HG03457 (cell line): ENCODE measurements at regions not wholly inside any gene's neighbourhood (a gene's known extent, or its start where the extent isn't known, plus 50 kb on each side); places are given as distances from the start of the nearest gene placed in this dataset.

Experiments
- ATAC-seq: cut with Tn5 transposase; IDR thresholded peaks from one replicate; pipeline ENCODE4 v1.9.1; 2021; ENCODE audit warnings: moderate number of reproducible peaks; ENCODE audit not compliant: unreplicated experiment

DNA sequence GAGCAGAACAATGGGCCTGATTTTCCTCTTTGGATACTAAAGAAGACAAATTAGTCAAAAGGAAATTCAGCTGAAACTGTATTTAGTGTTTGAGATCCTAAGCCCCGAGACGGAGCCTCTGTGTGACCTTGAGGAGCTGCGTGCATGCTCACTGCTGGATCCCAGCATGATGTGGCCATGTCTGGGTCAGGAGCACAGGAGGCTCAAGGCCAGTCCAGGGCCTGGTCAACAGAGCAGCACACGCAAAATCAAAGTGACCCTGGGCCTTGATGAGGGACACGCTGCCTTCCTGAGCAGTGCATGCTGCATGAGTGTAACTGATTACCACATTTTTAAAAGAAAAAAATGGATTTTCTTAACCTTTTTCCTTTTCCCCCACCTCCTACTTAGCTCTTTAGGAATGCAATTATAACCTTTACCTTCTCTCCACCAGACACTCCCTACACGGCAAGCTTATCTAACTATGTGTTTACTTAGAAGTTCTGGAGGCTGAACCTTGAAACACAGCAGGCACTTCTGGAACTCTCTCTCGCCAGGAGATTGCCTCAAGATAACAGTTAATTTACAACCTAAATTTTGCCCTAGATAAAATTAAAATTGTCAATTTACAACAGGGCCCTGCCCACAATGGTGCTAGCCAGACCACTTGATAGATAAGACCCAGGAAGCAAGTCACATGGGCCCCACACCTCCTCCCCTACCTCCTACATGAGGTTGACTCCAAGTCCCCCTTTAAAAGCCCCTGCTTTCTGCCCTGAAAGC lies 144.6 kb downstream of the LRIG2 start:
- ATAC-seq: no peak

DNA sequence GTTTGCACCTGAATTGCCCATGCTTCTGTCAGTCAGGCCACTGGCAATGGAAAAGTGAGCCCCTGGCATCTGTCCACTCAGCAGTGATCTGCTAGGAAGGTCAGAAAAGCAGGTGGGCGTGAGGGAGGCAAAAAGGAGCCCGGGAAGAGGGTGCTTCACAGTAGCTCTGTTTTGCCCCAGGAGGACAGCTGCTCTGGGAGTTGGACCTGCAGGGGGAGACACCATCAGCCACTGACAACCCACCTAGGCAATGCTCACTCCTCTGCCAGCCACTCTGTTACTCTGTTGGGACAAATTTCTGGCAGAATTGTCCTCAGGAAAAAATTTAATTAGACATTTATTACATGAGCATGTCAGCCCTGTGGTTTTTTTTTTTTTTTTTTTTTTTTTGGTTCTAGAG lies 146.4 kb downstream of the LRIG2 start:
- no peak for ATAC-seq

- ATAC-seq: no peak
These were observed 146.8 kb downstream of the LRIG2 start for GRCh38 chr1:113219828-113220227.

GRCh38 chr1:113223040-113223439 lies 150.0 kb downstream of the LRIG2 start:
- no peak for ATAC-seq

DNA sequence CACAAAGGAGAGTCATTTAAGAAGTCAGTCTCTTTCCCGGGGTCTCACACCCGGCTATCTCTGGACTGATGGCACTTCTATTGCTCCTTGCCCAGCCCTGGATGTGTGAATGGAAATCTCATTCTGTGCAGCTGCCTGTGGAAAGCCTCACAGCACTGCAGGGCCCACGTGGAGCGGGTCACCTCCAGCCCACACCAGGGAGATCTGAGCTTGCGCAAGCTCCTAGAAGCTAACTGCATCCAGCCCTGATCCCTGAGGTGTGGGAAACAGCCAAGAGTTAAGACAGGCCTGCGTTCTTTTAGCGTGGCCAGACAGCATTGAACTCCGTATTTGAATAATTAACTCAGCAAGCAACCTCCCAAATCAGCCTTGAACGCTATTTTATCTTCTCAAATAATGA lies 150.5 kb downstream of the LRIG2 start:
- no peak for ATAC-seq

- no peak for ATAC-seq
These were observed 153.2 kb downstream of the LRIG2 start for GRCh38 chr1:113226148-113226547.

DNA sequence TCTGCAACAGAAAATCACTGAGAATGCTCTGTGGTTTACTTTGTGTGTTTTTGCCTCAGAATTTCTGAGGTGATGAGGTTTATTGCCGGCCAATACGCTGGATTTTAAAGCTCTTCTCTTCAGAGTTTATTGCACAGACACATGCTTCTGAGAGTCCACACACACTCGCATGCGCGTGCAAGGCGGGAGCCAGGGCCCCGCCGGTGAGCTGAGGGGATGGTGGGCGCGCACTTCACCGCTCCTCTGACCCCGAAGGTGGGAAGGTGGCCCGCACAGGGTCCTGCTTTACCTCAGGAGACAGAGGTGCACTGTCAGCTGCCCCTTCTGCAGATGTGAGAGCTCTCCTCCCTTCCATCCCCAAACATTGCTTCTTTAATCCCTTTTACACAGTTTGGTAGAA lies 158.4 kb upstream of the MAGI3 start:
- ATAC-seq: no peak

DNA sequence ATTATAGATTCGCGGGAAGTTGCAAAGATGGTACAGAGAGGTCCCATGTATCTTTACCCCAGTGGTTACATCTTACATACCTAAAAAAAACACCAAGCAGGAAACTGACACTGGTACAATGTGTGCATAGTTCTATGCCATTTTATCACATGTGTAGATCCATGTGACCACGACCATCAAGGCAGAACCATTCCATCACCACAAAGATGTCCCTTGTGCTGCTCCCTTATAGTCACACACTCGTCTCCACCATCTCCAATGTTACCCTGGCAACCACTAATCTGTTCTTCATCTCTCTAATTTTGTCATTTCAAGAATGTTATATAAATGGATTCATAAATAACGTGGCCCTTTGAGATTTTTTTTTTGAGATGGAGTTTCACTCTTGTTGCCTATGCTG lies 156.9 kb upstream of the MAGI3 start:
- no peak for ATAC-seq

GRCh38 chr1:113241237-113241636 lies 149.1 kb upstream of the MAGI3 start:
- no peak for ATAC-seq

DNA sequence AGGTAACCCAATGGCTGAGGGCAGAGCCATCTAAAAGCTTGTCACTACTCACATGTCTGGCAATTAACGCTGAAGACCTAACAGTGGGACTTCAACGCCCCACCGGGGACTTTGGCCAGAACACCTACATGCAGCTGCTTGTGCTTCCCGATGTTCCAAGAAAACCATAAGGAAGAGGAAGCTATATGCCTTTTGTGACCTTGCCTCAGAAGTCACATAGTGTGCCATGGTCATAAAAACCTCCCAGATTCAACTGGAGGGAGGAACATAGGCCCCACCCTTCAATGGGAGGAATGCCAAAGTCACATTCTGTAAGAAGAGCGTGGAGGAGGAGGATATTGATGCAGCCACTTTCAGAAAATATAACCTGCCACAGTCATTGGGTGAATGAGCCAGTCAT lies 147.8 kb upstream of the MAGI3 start:
- ATAC-seq: no peak

DNA sequence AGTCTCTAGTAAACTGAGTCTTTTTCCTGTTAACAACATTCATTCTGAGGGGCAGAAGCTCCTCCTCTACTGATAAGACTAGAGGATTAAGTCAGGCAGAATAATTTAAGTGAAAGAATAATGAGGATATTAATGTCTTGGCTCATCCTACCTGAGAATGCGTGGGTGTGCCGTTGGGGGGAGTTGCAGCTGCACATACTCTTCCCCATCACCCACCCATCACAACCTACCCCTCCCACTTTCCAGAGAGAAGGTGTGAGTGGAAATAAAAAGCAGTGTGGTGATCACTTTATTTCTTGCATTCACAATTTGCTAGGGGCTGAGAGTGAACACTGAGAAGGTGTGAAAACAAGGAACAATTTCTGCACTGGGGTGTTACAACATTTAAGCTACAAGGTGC lies 146.8 kb upstream of the MAGI3 start:
- ATAC-seq: no peak

DNA sequence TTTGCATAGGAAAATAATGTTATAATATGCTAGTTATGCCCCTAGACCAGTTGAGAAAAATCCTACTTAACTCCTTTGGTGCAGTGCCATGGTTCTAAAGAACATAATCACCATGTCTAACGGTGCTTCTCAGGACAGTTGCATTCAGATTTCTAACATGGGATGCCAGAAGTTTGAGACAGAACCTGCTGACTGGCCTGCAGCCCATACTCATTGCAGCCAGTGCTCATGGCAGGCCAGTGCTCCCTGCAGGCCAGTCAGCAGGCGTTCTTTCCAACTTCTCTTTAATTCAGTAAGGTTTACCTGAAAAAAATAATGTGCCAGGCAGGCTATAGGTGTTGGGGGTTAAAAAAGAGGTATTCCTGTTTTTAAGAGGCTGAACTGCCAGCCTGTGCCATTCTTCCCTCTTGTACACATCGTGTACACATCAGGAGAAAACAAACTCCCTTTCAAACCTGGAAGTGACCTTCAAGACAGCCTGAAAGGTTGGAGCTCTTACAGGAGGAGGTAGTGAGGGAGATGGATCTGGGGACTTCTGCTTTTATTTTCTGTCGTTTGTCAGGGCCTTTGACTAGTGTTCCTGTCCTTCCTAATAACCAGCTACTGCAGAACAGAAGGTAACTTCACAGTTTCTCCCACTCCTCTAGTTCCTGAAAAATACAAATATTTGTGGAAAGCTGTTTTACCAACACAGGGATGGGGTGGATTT lies 146.0 kb upstream of the MAGI3 start:
- ATAC-seq: no peak

DNA sequence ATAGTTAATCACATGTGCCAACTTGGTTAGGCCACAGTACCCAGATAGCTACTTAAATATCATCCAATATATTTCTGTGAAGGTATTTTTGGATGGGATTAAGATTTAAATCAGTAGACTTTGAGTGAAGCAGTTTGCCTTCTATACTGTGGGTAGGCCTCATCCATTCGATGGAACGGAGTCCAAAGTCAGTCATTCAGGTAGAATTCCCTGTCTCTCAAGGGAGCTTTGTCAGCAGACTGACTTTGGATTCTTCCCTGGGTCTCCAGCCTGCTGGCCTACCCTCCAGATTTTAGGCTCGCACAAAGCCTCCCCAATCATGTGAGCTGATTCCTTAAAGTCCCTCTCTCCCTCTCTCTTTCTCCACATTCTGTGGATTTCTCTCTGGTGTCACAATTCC lies 145.1 kb upstream of the MAGI3 start:
- no peak for ATAC-seq

GRCh38 chr1:113246929-113247328 lies 143.4 kb upstream of the MAGI3 start:
- no peak for ATAC-seq

GRCh38 chr1:113247355-113247754 lies 143.0 kb upstream of the MAGI3 start:
- no peak for ATAC-seq

DNA sequence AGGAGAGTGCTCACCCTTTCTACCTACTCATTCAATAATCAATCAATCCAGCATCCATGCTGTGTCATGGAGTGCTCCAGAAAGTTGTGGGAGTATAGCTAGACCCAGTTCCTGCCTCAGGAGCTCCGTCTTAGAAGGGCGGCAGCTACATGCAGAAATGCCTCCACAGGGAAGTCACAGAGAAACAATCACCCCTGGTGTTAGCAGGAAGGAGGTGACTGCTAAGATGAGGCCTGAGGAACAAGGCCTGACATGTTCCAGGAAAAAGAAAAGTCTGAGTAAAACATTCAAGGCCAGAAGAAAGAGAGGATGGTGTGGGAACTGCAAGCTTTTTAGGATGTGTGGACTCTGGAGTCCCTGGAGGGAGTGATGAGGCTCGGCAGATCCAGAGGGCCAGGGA lies 142.5 kb upstream of the MAGI3 start:
- ATAC-seq: no peak

DNA sequence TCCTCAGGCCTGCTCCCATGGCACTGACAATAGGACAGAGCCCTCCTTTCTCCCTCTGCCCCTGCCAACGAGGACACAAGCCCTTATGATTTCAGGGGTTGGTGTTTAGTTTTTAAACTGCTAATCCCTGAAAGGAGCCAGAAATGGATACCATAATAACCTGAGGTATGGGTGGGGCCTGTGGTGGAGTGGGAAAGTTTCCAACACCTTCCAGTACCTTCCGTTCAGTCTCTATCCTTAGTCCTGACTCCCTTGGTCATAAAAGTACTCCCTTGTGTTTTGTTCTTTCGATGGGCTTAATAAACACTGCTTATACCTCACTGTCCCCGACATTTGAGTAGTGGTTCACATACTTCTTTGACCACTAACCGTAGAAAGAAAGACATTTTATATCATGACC lies 141.8 kb upstream of the MAGI3 start:
- no peak for ATAC-seq

DNA sequence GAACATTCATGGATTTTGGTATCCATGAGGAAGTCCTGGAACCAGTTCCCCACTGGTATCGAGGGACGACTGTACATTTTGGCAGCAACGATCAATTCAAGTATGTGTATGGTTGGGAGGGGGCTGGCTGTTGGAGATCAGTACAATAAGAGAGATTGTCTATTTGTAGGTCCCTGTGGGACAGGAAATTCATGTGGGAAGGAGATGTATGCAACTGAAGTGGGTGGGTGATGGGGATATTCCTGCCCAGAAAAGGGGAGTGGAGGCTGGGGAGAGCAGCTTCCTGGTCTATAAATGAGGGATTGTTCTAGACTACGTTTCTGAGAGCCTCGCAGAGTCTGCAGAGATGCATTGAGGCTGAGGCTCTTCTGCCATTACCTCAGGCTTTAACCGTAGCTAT lies 140.2 kb upstream of the MAGI3 start:
- ATAC-seq: no peak

DNA sequence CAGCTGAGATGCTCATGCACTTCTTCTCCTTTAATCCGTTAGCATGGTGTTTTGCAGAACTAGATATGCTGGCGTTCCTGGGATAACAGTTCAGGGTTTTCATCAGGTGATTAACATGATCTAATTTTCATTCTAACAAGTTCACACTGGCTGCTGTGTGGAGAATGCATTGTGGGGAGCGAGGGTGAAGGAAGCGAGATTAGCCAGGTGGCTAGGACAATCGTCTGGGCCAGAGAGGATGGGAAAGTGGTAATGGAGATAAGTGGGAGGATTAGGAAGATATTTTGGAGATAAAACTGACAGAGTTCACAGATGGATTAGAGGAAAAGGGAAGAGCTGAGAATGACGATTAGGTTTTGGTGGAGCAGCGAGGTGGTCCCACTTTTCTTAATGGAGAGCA lies 138.1 kb upstream of the MAGI3 start:
- ATAC-seq: no peak

DNA sequence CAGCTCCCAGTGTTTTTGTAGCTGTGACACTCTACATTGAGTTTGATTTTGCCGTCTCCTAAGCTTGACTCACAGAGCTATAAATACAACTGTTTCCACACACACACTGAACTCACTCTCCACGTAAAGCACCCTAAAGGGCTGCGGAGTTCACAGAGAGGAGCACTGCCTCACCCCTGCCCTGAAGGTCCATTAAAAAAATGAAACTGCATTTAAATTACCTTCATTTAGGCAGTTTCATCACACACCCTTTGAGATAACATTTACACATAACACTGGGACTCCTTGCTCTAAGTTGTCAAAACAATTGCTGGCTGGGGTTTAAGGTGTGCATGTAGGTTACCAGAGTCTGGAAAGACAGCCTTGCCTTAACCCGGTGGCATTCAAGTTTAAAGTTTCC lies 137.1 kb upstream of the MAGI3 start:
- ATAC-seq: no peak

- no peak for ATAC-seq
These were observed 136.7 kb upstream of the MAGI3 start for GRCh38 chr1:113253590-113253989.

GRCh38 chr1:113255038-113255719 lies 135.1 kb upstream of the MAGI3 start:
- no peak for ATAC-seq
